ENCODE measurements at regions not wholly inside any gene's neighbourhood (a gene's known extent, or its start where the extent isn't known, plus 50 kb on each side); places are given as distances from the start of the nearest gene placed in this dataset.

DNA sequence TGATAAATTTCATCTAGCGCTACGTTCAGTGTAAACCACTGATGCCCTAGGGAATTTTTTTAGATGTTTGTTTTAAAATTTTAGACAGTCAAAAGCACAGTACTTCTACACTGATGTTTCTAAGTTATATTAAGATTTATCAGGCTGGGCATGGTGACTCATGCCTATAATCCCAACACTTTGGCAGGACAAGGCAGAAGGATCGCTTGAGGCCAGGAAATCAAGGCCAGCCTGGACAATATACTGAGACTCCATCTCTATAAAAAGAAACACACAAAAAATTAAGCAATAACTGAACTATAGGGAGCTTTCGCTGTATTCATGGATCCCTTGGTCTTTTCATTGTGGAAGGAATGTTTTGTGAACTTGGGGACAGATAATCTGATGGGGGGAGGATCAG, 50.6 kb upstream of the MAPRE2 start:
- Histone ChIP-seq H3K27ac (ENCODE audit: insufficient read depth, low read length) (no peak overlapping the region), H4K20me1 (ENCODE audit: control insufficient read depth, extremely low read depth, insufficient read depth, low read length) (no peaks in the 10 kb centered on the region), H3K4me3 (replicated peaks in 1 of 4; ENCODE audit: control extremely low read depth in 1 of 4, insufficient read depth in 1 of 4, low read depth in 3 of 4, low read length in 4 of 4) (no peak overlapping the region), H3K36me3 (ENCODE audit: control insufficient read depth, insufficient read depth, low read length) (no peaks in the 10 kb centered on the region), H3K4me1 (ENCODE audit: control insufficient read depth, extremely low read depth, insufficient read depth, low read length) (no peaks in the 10 kb centered on the region), H3K27me3 (ENCODE audit: control insufficient read depth, insufficient read depth, low read length) (no peaks in the 10 kb centered on the region), H3K9ac (ENCODE audit: insufficient read depth, low read length) (no peak overlapping the region), H3K79me2 (ENCODE audit: control insufficient read depth, insufficient read depth, low read length) (no peaks in the 10 kb centered on the region), H3K9me3 (ENCODE audit: control insufficient read depth, insufficient read depth, low read depth, low read length) (no peaks in the 10 kb centered on the region), H3K4me2 (ENCODE audit: extremely low read depth, insufficient read depth, low read length) (no peak overlapping the region), H2AFZ (ENCODE audit: low read length) (no peak overlapping the region)
- TF ChIP-seq EZH2 (IDR thresholded peaks at IDR 0.05; ENCODE audit: low read length, missing control alignments): no peak
- TF ChIP-seq, protein P1, sequence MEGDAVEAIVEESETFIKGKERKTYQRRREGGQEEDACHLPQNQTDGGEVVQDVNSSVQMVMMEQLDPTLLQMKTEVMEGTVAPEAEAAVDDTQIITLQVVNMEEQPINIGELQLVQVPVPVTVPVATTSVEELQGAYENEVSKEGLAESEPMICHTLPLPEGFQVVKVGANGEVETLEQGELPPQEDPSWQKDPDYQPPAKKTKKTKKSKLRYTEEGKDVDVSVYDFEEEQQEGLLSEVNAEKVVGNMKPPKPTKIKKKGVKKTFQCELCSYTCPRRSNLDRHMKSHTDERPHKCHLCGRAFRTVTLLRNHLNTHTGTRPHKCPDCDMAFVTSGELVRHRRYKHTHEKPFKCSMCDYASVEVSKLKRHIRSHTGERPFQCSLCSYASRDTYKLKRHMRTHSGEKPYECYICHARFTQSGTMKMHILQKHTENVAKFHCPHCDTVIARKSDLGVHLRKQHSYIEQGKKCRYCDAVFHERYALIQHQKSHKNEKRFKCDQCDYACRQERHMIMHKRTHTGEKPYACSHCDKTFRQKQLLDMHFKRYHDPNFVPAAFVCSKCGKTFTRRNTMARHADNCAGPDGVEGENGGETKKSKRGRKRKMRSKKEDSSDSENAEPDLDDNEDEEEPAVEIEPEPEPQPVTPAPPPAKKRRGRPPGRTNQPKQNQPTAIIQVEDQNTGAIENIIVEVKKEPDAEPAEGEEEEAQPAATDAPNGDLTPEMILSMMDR (conservative IDR thresholded peaks at IDR 0.05 in 1 of 2, IDR thresholded peaks at IDR 0.05 in 1 of 2; ENCODE audit: low read depth in 1 of 2, low read length in 2 of 2): no peak
- DNase-seq (ENCODE audit: low read depth in 2 of 2): peak; percentile 42 to 62

DNA sequence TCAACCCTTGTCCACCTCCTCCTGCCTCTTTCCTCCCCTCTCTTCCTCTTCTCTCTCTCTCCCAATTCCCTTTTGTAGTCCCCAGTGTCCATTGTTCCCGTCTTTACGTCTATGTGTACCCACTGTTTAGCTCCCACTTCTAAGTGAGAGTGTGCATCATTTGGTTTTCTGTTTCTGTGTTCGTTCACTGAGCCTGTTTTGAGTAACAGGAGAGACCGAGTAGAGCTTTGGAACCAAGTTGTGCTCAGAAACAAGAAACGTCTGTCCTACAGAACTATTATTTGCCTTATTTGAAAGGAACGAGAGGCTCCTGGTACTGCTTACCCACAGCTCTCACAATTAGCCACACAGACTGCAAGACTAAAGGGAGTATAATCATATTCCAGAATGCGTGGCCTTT, 50.1 kb upstream of the MAPRE2 start:
- no peaks in the 10 kb centered on the region for H3K9me3 ChIP-seq (ENCODE audit: control insufficient read depth, insufficient read depth, low read depth, low read length)
- no peak overlapping the region for H3K27ac ChIP-seq (ENCODE audit: insufficient read depth, low read length)
- H3K36me3 ChIP-seq (ENCODE audit: control insufficient read depth, insufficient read depth, low read length): no peaks in the 10 kb centered on the region
- H4K20me1 ChIP-seq (ENCODE audit: control insufficient read depth, extremely low read depth, insufficient read depth, low read length): no peaks in the 10 kb centered on the region
- TF ChIP-seq, protein P1 (conservative IDR thresholded peaks at IDR 0.05 in 1 of 2, IDR thresholded peaks at IDR 0.05 in 1 of 2; ENCODE audit: low read depth in 1 of 2, low read length in 2 of 2): no peak
- no peak for TF ChIP-seq EZH2 (IDR thresholded peaks at IDR 0.05; ENCODE audit: low read length, missing control alignments)
- H3K79me2 ChIP-seq (ENCODE audit: control insufficient read depth, insufficient read depth, low read length): no peaks in the 10 kb centered on the region
- no peaks in the 10 kb centered on the region for H3K4me1 ChIP-seq (ENCODE audit: control insufficient read depth, extremely low read depth, insufficient read depth, low read length)
- no peak overlapping the region for H3K4me3 ChIP-seq (replicated peaks in 1 of 4; ENCODE audit: control extremely low read depth in 1 of 4, insufficient read depth in 1 of 4, low read depth in 3 of 4, low read length in 4 of 4)
- H3K4me2 ChIP-seq (ENCODE audit: extremely low read depth, insufficient read depth, low read length): no peak overlapping the region
- no peaks in the 10 kb centered on the region for H3K27me3 ChIP-seq (ENCODE audit: control insufficient read depth, insufficient read depth, low read length)
- no peak overlapping the region for H3K9ac ChIP-seq (ENCODE audit: insufficient read depth, low read length)
- H2AFZ ChIP-seq (ENCODE audit: low read length): no peak overlapping the region
- DNase-seq (ENCODE audit: low read depth in 2 of 2): no peak

Measured in fibroblast of lung (primary cell).